HEK293T (cell line): ENCODE measurements at regions not wholly inside any gene's neighbourhood (a gene's known extent, or its start where the extent isn't known, plus 50 kb on each side); places are given as distances from the start of the nearest gene placed in this dataset.

Experiments used
- ARNT ChIP-seq: fragments of 450-650 bp; IDR thresholded peaks from 2 replicates; pipeline ENCODE4 v1.6.1; 2017; ENCODE audit warnings: mild to moderate bottlenecking
- CTBP1 ChIP-seq: fragments of 450-650 bp; IDR thresholded peaks from 2 replicates; pipeline ENCODE4 v1.6.1; 2016; ENCODE audit warnings: borderline replicate concordance
- ELF4 ChIP-seq: fragments of 450-650 bp; IDR thresholded peaks from 2 replicates; pipeline ENCODE4 v1.6.1; 2017; ENCODE audit warnings: antibody characterized with exemption
- FOXK2 ChIP-seq: fragments of 450-650 bp; IDR thresholded peaks from 2 replicates; pipeline ENCODE4 v1.6.1; 2016; ENCODE audit warnings: mild to moderate bottlenecking
- FOXM1 ChIP-seq: fragments of 450-650 bp; IDR thresholded peaks from 2 replicates; pipeline ENCODE4 v1.6.1; 2017; ENCODE audit warnings: mild to moderate bottlenecking, borderline replicate concordance
- L3MBTL2 ChIP-seq: fragments of 450-650 bp; conservative IDR thresholded peaks from 2 replicates; pipeline ENCODE4 v1.6.1; 2016; ENCODE audit warnings: mild to moderate bottlenecking
- NFRKB ChIP-seq: fragments of 450-650 bp; IDR thresholded peaks from 2 replicates; pipeline ENCODE4 v1.6.1; 2016; ENCODE audit warnings: mild to moderate bottlenecking, moderate library complexity
- SP1 ChIP-seq: fragments of 450-650 bp; IDR thresholded peaks from 2 replicates; pipeline ENCODE4 v1.6.1; 2017
- SUZ12 ChIP-seq: fragments of 450-650 bp; IDR thresholded peaks from 2 replicates; pipeline ENCODE4 v1.6.1; 2016; ENCODE audit warnings: mild to moderate bottlenecking
- TF ChIP-seq, protein P1 (sequence below): fragments of 450-650 bp; IDR thresholded peaks from 2 replicates; pipeline ENCODE4 v1.6.1; 2016

DNA sequence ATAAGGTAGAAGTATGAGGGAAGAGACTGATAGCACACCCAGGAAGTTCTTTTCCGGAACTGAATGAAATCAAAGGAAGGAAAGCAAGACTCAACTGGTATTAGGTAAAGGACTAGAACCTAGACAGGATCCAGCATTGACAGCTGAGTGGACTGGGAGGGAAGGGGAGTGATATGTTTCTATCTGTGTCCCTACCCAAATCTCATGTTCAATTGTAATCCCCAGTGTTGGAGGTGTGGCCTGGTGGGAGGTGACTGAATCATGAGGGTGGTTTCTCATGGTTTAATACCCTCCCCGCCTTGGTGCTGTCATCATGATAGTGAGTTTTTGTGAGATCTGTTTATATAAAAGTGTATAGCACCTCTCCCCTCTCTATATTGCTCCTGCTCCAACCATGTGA lies 415.9 kb upstream of the KCNMB2 start:
- TF ChIP-seq, protein P1, sequence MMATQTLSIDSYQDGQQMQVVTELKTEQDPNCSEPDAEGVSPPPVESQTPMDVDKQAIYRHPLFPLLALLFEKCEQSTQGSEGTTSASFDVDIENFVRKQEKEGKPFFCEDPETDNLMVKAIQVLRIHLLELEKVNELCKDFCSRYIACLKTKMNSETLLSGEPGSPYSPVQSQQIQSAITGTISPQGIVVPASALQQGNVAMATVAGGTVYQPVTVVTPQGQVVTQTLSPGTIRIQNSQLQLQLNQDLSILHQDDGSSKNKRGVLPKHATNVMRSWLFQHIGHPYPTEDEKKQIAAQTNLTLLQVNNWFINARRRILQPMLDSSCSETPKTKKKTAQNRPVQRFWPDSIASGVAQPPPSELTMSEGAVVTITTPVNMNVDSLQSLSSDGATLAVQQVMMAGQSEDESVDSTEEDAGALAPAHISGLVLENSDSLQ, result no peak
- TF ChIP-seq FOXM1, result no peak
- TF ChIP-seq FOXK2, result no peak
- no peak for TF ChIP-seq NFRKB
- TF ChIP-seq SP1, result no peak
- no peak for TF ChIP-seq SUZ12
- TF ChIP-seq ELF4, result no peak
- no peak for TF ChIP-seq CTBP1
- TF ChIP-seq L3MBTL2, result no peak
- no peak for TF ChIP-seq ARNT
